ENCODE measurements at regions not wholly inside any gene's neighbourhood (a gene's known extent, or its start where the extent isn't known, plus 50 kb on each side); places are given as distances from the start of the nearest gene placed in this dataset.

DNA sequence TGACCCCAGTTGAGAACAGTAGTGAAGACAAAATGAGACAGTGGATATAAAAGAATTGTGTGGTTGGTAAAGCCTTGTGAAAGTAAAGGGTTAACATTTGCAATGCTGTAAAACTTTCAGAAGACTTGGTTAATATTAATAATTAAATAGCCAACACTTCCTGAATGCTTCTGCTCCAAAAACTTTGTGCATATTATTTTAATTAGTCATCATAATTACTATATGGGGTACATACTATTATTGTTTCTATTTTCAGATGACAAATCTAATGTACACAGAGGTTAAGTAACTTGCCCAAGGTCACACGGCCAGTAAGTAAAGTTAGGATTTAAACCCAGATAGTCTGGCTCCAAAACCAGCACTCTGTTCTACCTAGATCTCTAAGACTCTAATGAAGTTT, 291.3 kb downstream of the OGFRL1 start:
- no peak for DNase-seq
- TF ChIP-seq, protein P1, sequence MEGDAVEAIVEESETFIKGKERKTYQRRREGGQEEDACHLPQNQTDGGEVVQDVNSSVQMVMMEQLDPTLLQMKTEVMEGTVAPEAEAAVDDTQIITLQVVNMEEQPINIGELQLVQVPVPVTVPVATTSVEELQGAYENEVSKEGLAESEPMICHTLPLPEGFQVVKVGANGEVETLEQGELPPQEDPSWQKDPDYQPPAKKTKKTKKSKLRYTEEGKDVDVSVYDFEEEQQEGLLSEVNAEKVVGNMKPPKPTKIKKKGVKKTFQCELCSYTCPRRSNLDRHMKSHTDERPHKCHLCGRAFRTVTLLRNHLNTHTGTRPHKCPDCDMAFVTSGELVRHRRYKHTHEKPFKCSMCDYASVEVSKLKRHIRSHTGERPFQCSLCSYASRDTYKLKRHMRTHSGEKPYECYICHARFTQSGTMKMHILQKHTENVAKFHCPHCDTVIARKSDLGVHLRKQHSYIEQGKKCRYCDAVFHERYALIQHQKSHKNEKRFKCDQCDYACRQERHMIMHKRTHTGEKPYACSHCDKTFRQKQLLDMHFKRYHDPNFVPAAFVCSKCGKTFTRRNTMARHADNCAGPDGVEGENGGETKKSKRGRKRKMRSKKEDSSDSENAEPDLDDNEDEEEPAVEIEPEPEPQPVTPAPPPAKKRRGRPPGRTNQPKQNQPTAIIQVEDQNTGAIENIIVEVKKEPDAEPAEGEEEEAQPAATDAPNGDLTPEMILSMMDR (IDR thresholded peaks at IDR 0.05), result no peak
- intact Hi-C loops (cut with DNase I), result no loop called here
- Histone ChIP-seq H3K27me3 (no peaks in the 10 kb centered on the region), H3K27ac (no peak overlapping the region), H3K9me3 (peaks cover 0 to 5% of the 10 kb centered on the region in 2 donors), H3K4me1 (no peaks in the 10 kb centered on the region), H3K36me3 (no peaks in the 10 kb centered on the region), H3K4me3 (no peak overlapping the region)
- no peak for ATAC-seq

DNA sequence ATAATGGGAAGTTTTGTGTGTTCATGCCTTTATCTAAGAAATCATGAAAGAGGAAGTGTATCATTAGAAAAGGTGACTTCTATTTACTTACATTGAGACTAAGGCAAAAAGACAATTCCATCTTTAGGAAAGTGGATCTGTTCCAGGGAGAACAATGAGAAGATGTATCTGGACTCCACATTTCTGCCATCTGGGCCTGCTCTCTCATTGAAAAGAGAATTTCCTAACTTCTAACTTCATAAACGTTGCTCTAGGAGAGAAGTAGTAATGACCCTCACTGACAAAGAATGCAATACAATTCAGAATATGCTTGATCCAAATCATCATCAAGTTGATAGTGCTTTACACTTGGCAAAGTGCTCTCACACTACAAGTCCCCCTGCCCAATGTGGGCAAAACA, 294.2 kb downstream of the OGFRL1 start:
- TF ChIP-seq, protein P1 (IDR thresholded peaks at IDR 0.05), result no peak
- Histone ChIP-seq H3K4me1 (no peaks in the 10 kb centered on the region), H3K27me3 (no peaks in the 10 kb centered on the region), H3K27ac (no peak overlapping the region), H3K9me3 (peaks cover 0 to 5% of the 10 kb centered on the region in 2 donors), H3K36me3 (no peaks in the 10 kb centered on the region), H3K4me3 (no peak overlapping the region)
- ATAC-seq, result no peak
- DNase-seq, result no peak
- intact Hi-C loops (cut with DNase I), result no loop called here

DNA sequence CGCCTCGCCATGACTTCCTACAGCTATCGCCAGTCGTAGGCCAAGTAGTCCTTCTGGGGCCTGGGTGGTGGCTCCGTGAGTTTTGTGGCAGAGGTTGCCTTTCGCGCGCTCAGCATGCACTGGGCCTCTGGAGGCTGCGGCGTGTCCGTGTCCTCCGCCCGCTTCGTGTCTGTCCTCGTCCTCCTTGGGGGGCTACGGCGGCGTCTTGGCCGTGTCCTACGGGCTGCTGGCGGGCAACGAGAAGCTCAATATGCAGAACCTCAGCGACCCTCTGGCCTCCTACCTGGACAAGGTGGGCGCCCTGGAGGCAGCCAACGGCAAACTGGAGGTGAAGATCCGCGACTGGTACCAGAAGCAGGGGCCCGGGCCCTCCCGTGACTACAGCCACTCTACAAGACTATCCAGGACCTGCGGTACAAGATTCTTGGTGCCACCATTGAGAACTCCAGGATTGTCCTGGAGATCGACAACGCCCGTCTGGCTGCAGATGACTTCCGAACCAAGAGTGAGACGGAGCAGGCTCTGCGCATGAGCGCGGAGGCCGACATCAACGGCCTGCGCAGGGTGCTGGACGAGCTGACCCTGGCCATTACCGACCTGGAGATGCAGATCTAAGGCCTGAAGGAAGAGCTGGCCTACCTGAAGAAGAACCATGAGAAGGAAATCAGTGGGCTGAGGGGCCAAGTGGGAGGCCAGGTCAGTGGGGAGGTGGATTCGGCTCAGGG, 296.3 kb downstream of the OGFRL1 start:
- Histone ChIP-seq H3K4me3 (no peak overlapping the region), H3K9me3 (peaks cover 0 to 5% of the 10 kb centered on the region in 2 donors), H3K27ac (no peak overlapping the region), H3K27me3 (peaks cover 0 to 8% of the 10 kb centered on the region in 2 donors), H3K36me3 (no peaks in the 10 kb centered on the region), H3K4me1 (no peaks in the 10 kb centered on the region)
- intact Hi-C loops (cut with DNase I), result no loop called here
- TF ChIP-seq, protein P1 (IDR thresholded peaks at IDR 0.05), result no peak
- ATAC-seq, result no peak
- DNase-seq, result peak in 1 of 4 donors; percentile 72

DNA sequence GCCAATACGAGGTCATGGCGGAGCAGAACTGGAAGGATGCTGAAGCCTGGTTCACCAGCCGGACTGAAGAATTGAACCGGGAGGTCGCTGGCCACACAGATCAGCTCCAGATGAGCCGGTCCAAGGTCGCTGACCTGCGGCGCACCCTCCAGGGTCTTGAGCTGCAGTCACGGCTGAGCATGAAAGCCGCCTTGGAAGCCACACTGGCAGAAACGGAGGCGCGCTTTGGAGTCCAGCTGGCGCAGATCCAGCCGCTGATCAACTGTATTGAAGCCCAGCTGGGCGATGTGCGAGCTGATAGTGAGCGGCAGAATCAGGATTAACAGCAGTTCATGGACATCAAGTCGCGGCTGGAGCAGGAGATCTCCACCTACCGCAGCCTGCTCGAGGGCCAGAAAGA, 296.9 kb downstream of the OGFRL1 start:
- no peak overlapping the region for H3K27ac ChIP-seq
- no peak for ATAC-seq
- peaks cover 0 to 5% of the 10 kb centered on the region in 2 donors for H3K9me3 ChIP-seq
- peak in 1 of 4 donors; percentile 71 for DNase-seq
- TF ChIP-seq, protein P1 (IDR thresholded peaks at IDR 0.05), result no peak
- intact Hi-C loops (cut with DNase I), result no loop called here
- H3K36me3 ChIP-seq, result no peaks in the 10 kb centered on the region
- no peaks in the 10 kb centered on the region for H3K4me1 ChIP-seq
- H3K4me3 ChIP-seq, result no peak overlapping the region
- H3K27me3 ChIP-seq, result peaks cover 0 to 8% of the 10 kb centered on the region in 2 donors

DNA sequence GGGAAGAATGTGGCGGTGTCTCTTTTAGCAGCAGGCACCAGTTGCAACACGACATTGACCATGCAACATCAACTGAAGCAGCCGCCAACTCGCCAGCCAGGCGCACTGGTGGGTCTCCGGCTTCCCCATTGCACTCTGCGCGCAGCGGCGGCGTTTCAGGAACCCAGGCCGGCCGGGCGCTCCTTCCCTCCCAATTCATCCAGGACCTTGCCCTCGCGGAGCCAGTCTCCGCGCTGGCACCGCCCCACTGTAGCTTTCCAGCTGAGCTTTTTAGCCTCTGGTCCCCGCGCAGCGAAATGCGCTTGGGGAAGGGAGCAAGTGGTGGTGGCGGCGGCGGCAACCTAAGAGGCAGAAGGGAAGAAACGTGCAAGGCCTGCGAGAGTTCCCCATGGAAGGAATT, 297.9 kb upstream of the RIMS1 start:
- H3K27me3 ChIP-seq, result peaks cover 0 to 8% of the 10 kb centered on the region in 2 donors
- no peak overlapping the region for H3K4me3 ChIP-seq
- no peaks in the 10 kb centered on the region for H3K4me1 ChIP-seq
- TF ChIP-seq, protein P1 (IDR thresholded peaks at IDR 0.05), result no peak
- ATAC-seq, result no peak
- peaks cover 0 to 5% of the 10 kb centered on the region in 2 donors for H3K9me3 ChIP-seq
- intact Hi-C loops (cut with DNase I), result no loop called here
- H3K27ac ChIP-seq, result no peak overlapping the region
- H3K36me3 ChIP-seq, result no peaks in the 10 kb centered on the region
- DNase-seq, result peak in 1 of 4 donors; percentile 65

Data from left lung (tissue), 4 donors.